WTC11 (cell line): ENCODE measurements at regions not wholly inside any gene's neighbourhood (a gene's known extent, or its start where the extent isn't known, plus 50 kb on each side); places are given as distances from the start of the nearest gene placed in this dataset.

ENCODE experiments used
- ATAC-seq: fragments of 200-7000 bp; cut with Tn5 transposase; 2 replicates; pipeline ENCODE4 v1.10.0; 2021; ENCODE audit warnings: mild to moderate bottlenecking, moderate library complexity
- CTCF ChIA-PET: fragments of 300-600 bp; sonication (Branson Sonifier 250); formaldehyde crosslinking; loops from one replicate; lab custom pipeline; 2021; ENCODE audit warnings: antibody characterized with exemption; lab: Charles Lee
- POLR2A ChIA-PET: fragments of 350-600 bp; sonication (Branson Sonifier 250); formaldehyde crosslinking; loops from one replicate; lab custom pipeline; 2021; ENCODE audit warnings: antibody characterized with exemption; lab: Charles Lee
- DNase-seq: peaks from one replicate; pipeline ENCODE4 v3.0.0; 2021; ENCODE audit warnings: low spot score
- H3K27ac Mint-ChIP-seq: 2 replicates; pipeline ENCODE4 v1.8.0; 2021; ENCODE audit warnings: mixed read lengths
- H3K27me3 Mint-ChIP-seq: 2 replicates; pipeline ENCODE4 v1.8.0; 2021; ENCODE audit warnings: low read depth, mild to moderate bottlenecking, moderate library complexity, mixed read lengths
- H3K36me3 Mint-ChIP-seq: 2 replicates; pipeline ENCODE4 v1.8.0; 2021; ENCODE audit warnings: mixed read lengths
- H3K4me1 Mint-ChIP-seq: 2 replicates; pipeline ENCODE4 v1.8.0; 2022; ENCODE audit warnings: mixed read lengths
- H3K4me3 Mint-ChIP-seq: 2 replicates; pipeline ENCODE4 v1.8.0; 2021; ENCODE audit warnings: mild to moderate bottlenecking, moderate library complexity, mixed read lengths
- H3K9me3 Mint-ChIP-seq: 2 replicates; pipeline ENCODE4 v1.8.0; 2021; ENCODE audit warnings: mixed read lengths
- ATF1 ChIP-seq: sonication (generic); formaldehyde crosslinking; IDR thresholded peaks from 2 replicates; pipeline ENCODE4 v1.8.1; 2023; ENCODE audit warnings: mild to moderate bottlenecking, moderate library complexity, missing genetic modification reagents
- CDX4 ChIP-seq: fragments of 250-450 bp; sonication (Bioruptor Pico); IDR thresholded peaks from 2 replicates; pipeline ENCODE4 v1.9.0; 2021; ENCODE audit warnings: moderate library complexity, mild to moderate bottlenecking, inconsistent platforms, borderline replicate concordance
- CREM ChIP-seq: sonication (generic); formaldehyde crosslinking; IDR thresholded peaks from 2 replicates; pipeline ENCODE4 v1.8.1; 2022; ENCODE audit warnings: mild to moderate bottlenecking, missing genetic modification reagents, moderate library complexity
- E2F5 ChIP-seq: sonication (generic); formaldehyde crosslinking; IDR thresholded peaks from 2 replicates; pipeline ENCODE4 v1.8.1; 2022; ENCODE audit warnings: mild to moderate bottlenecking, moderate library complexity, missing genetic modification reagents
- ELF4 ChIP-seq: sonication (generic); formaldehyde crosslinking; IDR thresholded peaks from 2 replicates; pipeline ENCODE4 v1.8.1; 2022; ENCODE audit warnings: low read depth, mild to moderate bottlenecking, moderate library complexity, missing genetic modification reagents
- EMX1 ChIP-seq: fragments of 250-450 bp; sonication (Bioruptor Pico); IDR thresholded peaks from 2 replicates; pipeline ENCODE4 v1.8.0; 2021; ENCODE audit warnings: mild to moderate bottlenecking
- FOXP1 ChIP-seq: sonication (generic); formaldehyde crosslinking; IDR thresholded peaks from 2 replicates; pipeline ENCODE4 v1.8.0; 2022; ENCODE audit warnings: missing genetic modification reagents, mild to moderate bottlenecking, moderate library complexity, borderline replicate concordance
- GABPB1 ChIP-seq: sonication (generic); formaldehyde crosslinking; IDR thresholded peaks from 2 replicates; pipeline ENCODE4 v1.8.1; 2023; ENCODE audit warnings: mild to moderate bottlenecking, missing genetic modification reagents
- GTF2I ChIP-seq: fragments of 250-450 bp; sonication (Bioruptor Pico); conservative IDR thresholded peaks from 2 replicates; pipeline ENCODE4 v1.4.0; 2021; ENCODE audit warnings: mild to moderate bottlenecking
- IRF2 ChIP-seq: sonication (generic); formaldehyde crosslinking; IDR thresholded peaks from 2 replicates; pipeline ENCODE4 v1.8.0; 2022; ENCODE audit warnings: low read depth, missing genetic modification reagents, borderline replicate concordance
- JAZF1 ChIP-seq: fragments of 250-450 bp; sonication (Bioruptor Pico); IDR thresholded peaks from 2 replicates; pipeline ENCODE4 v1.9.0; 2021; ENCODE audit warnings: moderate library complexity, mild to moderate bottlenecking, inconsistent platforms
- MYBL2 ChIP-seq: sonication (generic); formaldehyde crosslinking; IDR thresholded peaks from 2 replicates; pipeline ENCODE4 v1.8.1; 2023; ENCODE audit warnings: mild to moderate bottlenecking, moderate library complexity, missing genetic modification reagents
- NR1H2 ChIP-seq: sonication (generic); formaldehyde crosslinking; IDR thresholded peaks from 2 replicates; pipeline ENCODE4 v1.9.0; 2021; ENCODE audit warnings: mild to moderate bottlenecking, moderate library complexity, missing genetic modification reagents
- RELA ChIP-seq: sonication (generic); formaldehyde crosslinking; IDR thresholded peaks from 2 replicates; pipeline ENCODE4 v1.8.1; 2022; ENCODE audit warnings: missing genetic modification reagents, mild to moderate bottlenecking, borderline replicate concordance
- SOX15 ChIP-seq: fragments of 250-450 bp; sonication (Bioruptor Pico); IDR thresholded peaks from 2 replicates; pipeline ENCODE4 v1.9.0; 2021; ENCODE audit warnings: mild to moderate bottlenecking
- STAT6 ChIP-seq: sonication (generic); formaldehyde crosslinking; conservative IDR thresholded peaks from 2 replicates; pipeline ENCODE4 v1.8.1; 2023; ENCODE audit warnings: mild to moderate bottlenecking, low read depth, missing genetic modification reagents, moderate library complexity
- TCF7 ChIP-seq: sonication (generic); formaldehyde crosslinking; IDR thresholded peaks from 2 replicates; pipeline ENCODE4 v1.8.0; 2022; ENCODE audit warnings: mild to moderate bottlenecking, low read depth, missing genetic modification reagents, moderate library complexity
- TP53 ChIP-seq: sonication (generic); formaldehyde crosslinking; IDR thresholded peaks from 2 replicates; pipeline ENCODE4 v1.8.1; 2023; ENCODE audit warnings: mild to moderate bottlenecking, missing genetic modification reagents
- ZNF121 ChIP-seq: sonication (generic); formaldehyde crosslinking; IDR thresholded peaks from 2 replicates; pipeline ENCODE4 v1.8.0; 2023; ENCODE audit warnings: missing genetic modification reagents
- ZNF423 ChIP-seq: fragments of 250-450 bp; sonication (Bioruptor Pico); IDR thresholded peaks from 2 replicates; pipeline ENCODE4 v2.1.2; 2022; ENCODE audit warnings: mild to moderate bottlenecking, moderate library complexity
- ZNF512 ChIP-seq: sonication (generic); formaldehyde crosslinking; IDR thresholded peaks from 2 replicates; pipeline ENCODE4 v1.8.1; 2022; ENCODE audit warnings: missing genetic modification reagents, borderline replicate concordance
- ZNF532 ChIP-seq: fragments of 250-450 bp; sonication (Bioruptor Pico); IDR thresholded peaks from 2 replicates; pipeline ENCODE4 v1.9.0; 2021; ENCODE audit warnings: mild to moderate bottlenecking, borderline replicate concordance

- TF ChIP-seq ZNF512 (no peak), CDX4 (CRISPR knock-in tag) (no peak), TCF7 (CRISPR knock-in tag) (no peak), RELA (CRISPR knock-in tag) (no peak), TP53 (no peak), E2F5 (no peak), IRF2 (no peak), SOX15 (CRISPR knock-in tag) (no peak)
Measured at GRCh38 chr6:139523986-139524385, 149.5 kb upstream of the CITED2 start (continued).

- Mint-ChIP-seq H3K4me3 (no peak overlapping the region), H3K27ac (no peak overlapping the region), H3K9me3 (peaks cover 11% of the 10 kb centered on the region), H3K27me3 (no peaks in the 10 kb centered on the region), H3K36me3 (no peaks in the 10 kb centered on the region), H3K4me1 (peaks cover 4% of the 10 kb centered on the region; the same call in 1 of the 2 replicates)
- DNase-seq (no peak), ATAC-seq (no peak)
- CTCF ChIA-PET = no interaction called here
- POLR2A ChIA-PET = no interaction called here
- TF ChIP-seq ELF4 = no peak
- TF ChIP-seq NR1H2 = no peak
- TF ChIP-seq ZNF423 (CRISPR knock-in tag) = no peak
- no peak for TF ChIP-seq SOX15 (CRISPR knock-in tag)
- TF ChIP-seq FOXP1 (CRISPR knock-in tag) = no peak
- no peak for TF ChIP-seq ZNF121 (CRISPR knock-in tag)
- TF ChIP-seq GABPB1 (CRISPR knock-in tag) = no peak
- TF ChIP-seq ATF1 = no peak
- TF ChIP-seq MYBL2 = no peak
- TF ChIP-seq STAT6 = no peak
- no peak for TF ChIP-seq CREM
- no peak for TF ChIP-seq TCF7 (CRISPR knock-in tag)
- TF ChIP-seq EMX1 = no peak
- TF ChIP-seq CDX4 (CRISPR knock-in tag) = no peak
- no peak for TF ChIP-seq ZNF532
- no peak for TF ChIP-seq GTF2I (CRISPR knock-in tag)
- TF ChIP-seq JAZF1 (CRISPR knock-in tag) = no peak
Measured at GRCh38 chr6:139522511-139523220, 148.2 kb upstream of the CITED2 start.
